GM06990 (cell line): ENCODE measurements at regions not wholly inside any gene's neighbourhood (a gene's known extent, or its start where the extent isn't known, plus 50 kb on each side); places are given as distances from the start of the nearest gene placed in this dataset.
"Not testable (repeated sequence)": the region's sequence is repeated elsewhere in the genome, so short reads cannot be mapped to it uniquely, and the experiment has no call there.

ENCODE experiments used
- DNase-seq: peaks from one replicate; pipeline ENCODE4 v3.0.0-alpha.2; 2011; ENCODE audit not compliant: insufficient read length; ENCODE audit errors: extremely low read depth
- H3K27me3 ChIP-seq: replicated peaks from 2 replicates; pipeline ENCODE4 v1.6.0; 2011; ENCODE audit warnings: low read length; ENCODE audit not compliant: control insufficient read depth, insufficient read depth
- H3K36me3 ChIP-seq: 2 replicates; pipeline ENCODE4 v1.5.1; 2011; ENCODE audit warnings: low read length; ENCODE audit not compliant: control insufficient read depth, insufficient read depth
- H3K4me3 ChIP-seq: replicated peaks from 2 replicates; pipeline ENCODE4 v1.5.1; 2011; ENCODE audit warnings: low read depth, mild to moderate bottlenecking, control low read depth, low read length
- CTCF ChIP-seq: IDR thresholded peaks from 2 replicates; pipeline ENCODE4 v1.5.1; 2011; ENCODE audit warnings: low read length, control low read depth, mild to moderate bottlenecking, inconsistent platforms; ENCODE audit not compliant: insufficient read depth, poor library complexity, severe bottlenecking

DNA sequence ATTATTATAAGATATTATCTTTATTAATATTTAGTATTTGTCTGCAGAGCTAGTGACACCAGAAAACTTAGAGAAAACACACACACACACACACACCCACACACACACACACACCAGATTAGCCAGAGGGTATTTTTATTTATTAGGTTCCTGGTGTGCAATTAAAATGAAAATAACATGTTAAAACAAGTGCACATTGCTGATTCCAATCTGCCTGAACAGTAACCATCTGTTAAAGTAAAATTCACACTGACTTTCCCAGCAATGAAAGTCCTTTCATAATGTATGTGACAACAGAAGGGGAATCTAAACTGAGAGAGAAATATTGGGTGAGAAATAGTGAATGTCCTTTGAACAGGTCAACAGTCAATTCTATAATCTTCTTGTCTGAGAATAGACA lies 2323.5 kb upstream of the ACO1 start:
- DNase-seq: no peak
- H3K27me3 ChIP-seq: no peaks in the 10 kb centered on the region
- TF ChIP-seq CTCF: no peak

GRCh38 chr9:30065888-30066287 lies 2318.6 kb upstream of the ACO1 start:
- DNase-seq: no peak

More for the DNA sequence above, 2323.5 kb upstream of the ACO1 start:
- H3K4me3 ChIP-seq: no peak overlapping the region
- H3K36me3 ChIP-seq: no peaks in the 10 kb centered on the region

GRCh38 chr9:30069236-30069635 lies 2315.2 kb upstream of the ACO1 start:
- not testable (repeated sequence) for H3K36me3 ChIP-seq, H3K4me3 ChIP-seq, DNase-seq, H3K27me3 ChIP-seq

More at GRCh38 chr9:30065888-30066287, 2318.6 kb upstream of the ACO1 start:
- no peak overlapping the region for H3K4me3 ChIP-seq
- H3K27me3 ChIP-seq: no peaks in the 10 kb centered on the region
- no peaks in the 10 kb centered on the region for H3K36me3 ChIP-seq
- no peak for TF ChIP-seq CTCF

GRCh38 chr9:30075022-30075421 lies 2309.4 kb upstream of the ACO1 start:
- no peak for TF ChIP-seq CTCF
- DNase-seq: no peak
- H3K27me3 ChIP-seq: no peaks in the 10 kb centered on the region
- no peaks in the 10 kb centered on the region for H3K36me3 ChIP-seq
- H3K4me3 ChIP-seq: no peak overlapping the region

- Histone ChIP-seq H3K36me3 (no peaks in the 10 kb centered on the region), H3K4me3 (no peak overlapping the region), H3K27me3 (no peaks in the 10 kb centered on the region)
- no peak for DNase-seq
- no peak for TF ChIP-seq CTCF
These were observed 2308.8 kb upstream of the ACO1 start for GRCh38 chr9:30075451-30076199.

DNA sequence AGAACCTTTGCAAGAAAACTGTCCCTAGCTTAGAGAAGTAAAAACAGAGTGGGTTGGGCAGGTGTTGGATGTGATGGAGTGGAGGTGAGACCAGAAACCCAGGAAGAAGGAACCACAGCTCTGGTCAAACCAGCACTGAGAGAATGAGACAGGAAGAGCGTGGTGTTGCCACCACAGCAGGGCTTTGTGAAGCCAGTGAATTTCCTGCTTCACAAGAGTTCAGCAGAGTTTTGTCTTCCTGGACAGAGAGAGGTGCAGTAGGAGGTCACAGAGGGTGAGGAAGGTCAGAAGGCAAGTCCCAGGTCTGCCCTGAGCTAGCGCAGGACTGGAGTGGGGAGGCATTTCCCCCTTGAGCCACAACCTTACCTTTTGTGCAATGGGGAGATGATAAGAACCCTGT lies 2306.2 kb upstream of the ACO1 start:
- TF ChIP-seq CTCF: no peak
- no peak for DNase-seq
- no peaks in the 10 kb centered on the region for H3K27me3 ChIP-seq
- no peaks in the 10 kb centered on the region for H3K36me3 ChIP-seq
- H3K4me3 ChIP-seq: no peak overlapping the region
